Fibroblast of lung (primary cell): ENCODE measurements at regions not wholly inside any gene's neighbourhood (a gene's known extent, or its start where the extent isn't known, plus 50 kb on each side); places are given as distances from the start of the nearest gene placed in this dataset.
A peak's percentile ranks its signal among the peaks of the same experiment; 100 is the strongest.
"Not testable (repeated sequence)": the region's sequence is repeated elsewhere in the genome, so short reads cannot be mapped to it uniquely, and the experiment has no call there.

Source experiments
- DNase-seq, 2 donors: peaks; one replicate each; pipeline versions ENCODE4 v3.0.0 to v3.0.0-alpha.2; 2010; ENCODE audit warnings: low read depth in 2 of 2
- H2AFZ ChIP-seq: 2 replicates; pipeline ENCODE4 v1.5.1; 2012; ENCODE audit warnings: low read length, control low read depth, inconsistent platforms
- H3K27ac ChIP-seq: 2 replicates; pipeline ENCODE4 v1.5.1; 2011; ENCODE audit warnings: low read length, control low read depth; ENCODE audit not compliant: insufficient read depth
- H3K27me3 ChIP-seq: 2 replicates; pipeline ENCODE4 v1.5.1; 2011; ENCODE audit warnings: mild to moderate bottlenecking, low read length; ENCODE audit not compliant: control insufficient read depth, insufficient read depth
- H3K36me3 ChIP-seq: 2 replicates; pipeline ENCODE4 v1.5.1; 2011; ENCODE audit warnings: low read length; ENCODE audit not compliant: control insufficient read depth, insufficient read depth
- H3K4me1 ChIP-seq: 2 replicates; pipeline ENCODE4 v1.5.1; 2011; ENCODE audit warnings: low read length; ENCODE audit not compliant: control insufficient read depth, insufficient read depth; ENCODE audit errors: extremely low read depth
- H3K4me2 ChIP-seq: 2 replicates; pipeline ENCODE4 v1.5.1; 2011; ENCODE audit warnings: low read length, control low read depth; ENCODE audit not compliant: insufficient read depth; ENCODE audit errors: extremely low read depth
- H3K4me3 ChIP-seq, 4 experiments: fragments of 200-600 bp in 1 of 4; sonication (generic) in 1 of 4; replicated peaks in 1 of 4; 2 replicates each; pipeline ENCODE4 v1.5.1; 2011 to 2016; ENCODE audit warnings: low read length in 4 of 4, low read depth in 3 of 4, mild to moderate bottlenecking in 3 of 4, control low read depth in 2 of 4, inconsistent platforms in 1 of 4, mixed read lengths in 1 of 4; ENCODE audit not compliant: insufficient read depth in 1 of 4; ENCODE audit errors: control extremely low read depth in 1 of 4
- H3K79me2 ChIP-seq: 2 replicates; pipeline ENCODE4 v1.5.1; 2012; ENCODE audit warnings: mild to moderate bottlenecking, low read length, inconsistent platforms; ENCODE audit not compliant: control insufficient read depth, insufficient read depth
- H3K9ac ChIP-seq: 2 replicates; pipeline ENCODE4 v1.5.1; 2011; ENCODE audit warnings: mild to moderate bottlenecking, low read length, control low read depth; ENCODE audit not compliant: insufficient read depth
- H3K9me3 ChIP-seq: 2 replicates; pipeline ENCODE4 v1.5.1; 2012; ENCODE audit warnings: low read depth, low read length; ENCODE audit not compliant: control insufficient read depth, insufficient read depth
- H4K20me1 ChIP-seq: 2 replicates; pipeline ENCODE4 v1.5.1; 2011; ENCODE audit warnings: low read length; ENCODE audit not compliant: control insufficient read depth, insufficient read depth; ENCODE audit errors: extremely low read depth
- EZH2 ChIP-seq: IDR thresholded peaks from 2 replicates; pipeline ENCODE4 v1.5.1; 2012; ENCODE audit warnings: low read length, control low read depth, mild to moderate bottlenecking; ENCODE audit errors: missing control alignments
- TF ChIP-seq, protein P1 (sequence below), 2 donors: IDR thresholded peaks in 1 of 2; conservative IDR thresholded peaks in 1 of 2; 1 replicate in 1 of 2; 2 replicates in 1 of 2; pipeline ENCODE4 v1.5.1; 2011 to 2012; ENCODE audit warnings: low read length in 2 of 2, control low read depth in 1 of 2, inconsistent platforms in 1 of 2, low read depth in 1 of 2, mild to moderate bottlenecking in 1 of 2

DNA sequence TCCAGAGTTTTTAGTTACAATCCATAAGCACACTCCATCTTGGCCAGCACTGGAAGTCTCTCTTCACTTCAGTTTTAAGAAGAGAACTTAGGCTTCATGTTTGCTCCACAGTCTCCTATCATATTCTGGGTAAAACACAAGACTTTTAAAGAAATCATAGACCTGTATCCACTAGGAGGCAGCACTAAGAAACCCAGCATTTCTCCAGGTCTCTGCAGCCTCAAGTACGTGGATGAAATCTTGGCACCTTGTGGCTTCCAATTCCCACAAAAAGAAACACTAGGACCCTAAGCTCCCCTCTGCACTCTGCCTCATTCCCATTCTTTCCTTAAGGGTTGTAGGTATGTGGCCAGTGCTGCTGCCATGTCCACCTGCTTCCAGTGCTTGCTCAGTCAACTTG, 367.3 kb upstream of the CASK start:
- H4K20me1 ChIP-seq: no peaks in the 10 kb centered on the region
- no peaks in the 10 kb centered on the region for H3K79me2 ChIP-seq
- DNase-seq: peak in 1 of 2 donors; percentile 0
- no peak overlapping the region for H2AFZ ChIP-seq
- no peak overlapping the region for H3K27ac ChIP-seq
- H3K4me1 ChIP-seq: no peaks in the 10 kb centered on the region
- H3K9ac ChIP-seq: no peak overlapping the region
- H3K27me3 ChIP-seq: no peaks in the 10 kb centered on the region
- no peak overlapping the region for H3K4me2 ChIP-seq
- H3K36me3 ChIP-seq: no peaks in the 10 kb centered on the region
- H3K9me3 ChIP-seq: no peaks in the 10 kb centered on the region
- TF ChIP-seq, protein P1, sequence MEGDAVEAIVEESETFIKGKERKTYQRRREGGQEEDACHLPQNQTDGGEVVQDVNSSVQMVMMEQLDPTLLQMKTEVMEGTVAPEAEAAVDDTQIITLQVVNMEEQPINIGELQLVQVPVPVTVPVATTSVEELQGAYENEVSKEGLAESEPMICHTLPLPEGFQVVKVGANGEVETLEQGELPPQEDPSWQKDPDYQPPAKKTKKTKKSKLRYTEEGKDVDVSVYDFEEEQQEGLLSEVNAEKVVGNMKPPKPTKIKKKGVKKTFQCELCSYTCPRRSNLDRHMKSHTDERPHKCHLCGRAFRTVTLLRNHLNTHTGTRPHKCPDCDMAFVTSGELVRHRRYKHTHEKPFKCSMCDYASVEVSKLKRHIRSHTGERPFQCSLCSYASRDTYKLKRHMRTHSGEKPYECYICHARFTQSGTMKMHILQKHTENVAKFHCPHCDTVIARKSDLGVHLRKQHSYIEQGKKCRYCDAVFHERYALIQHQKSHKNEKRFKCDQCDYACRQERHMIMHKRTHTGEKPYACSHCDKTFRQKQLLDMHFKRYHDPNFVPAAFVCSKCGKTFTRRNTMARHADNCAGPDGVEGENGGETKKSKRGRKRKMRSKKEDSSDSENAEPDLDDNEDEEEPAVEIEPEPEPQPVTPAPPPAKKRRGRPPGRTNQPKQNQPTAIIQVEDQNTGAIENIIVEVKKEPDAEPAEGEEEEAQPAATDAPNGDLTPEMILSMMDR (conservative IDR thresholded peaks at IDR 0.05 in 1 of 2, IDR thresholded peaks at IDR 0.05 in 1 of 2; ENCODE audit: low read depth in 1 of 2, low read length in 2 of 2): peak in 1 of 2 donors; percentile 5
- no peak for TF ChIP-seq EZH2
- no peak overlapping the region for H3K4me3 ChIP-seq

DNA sequence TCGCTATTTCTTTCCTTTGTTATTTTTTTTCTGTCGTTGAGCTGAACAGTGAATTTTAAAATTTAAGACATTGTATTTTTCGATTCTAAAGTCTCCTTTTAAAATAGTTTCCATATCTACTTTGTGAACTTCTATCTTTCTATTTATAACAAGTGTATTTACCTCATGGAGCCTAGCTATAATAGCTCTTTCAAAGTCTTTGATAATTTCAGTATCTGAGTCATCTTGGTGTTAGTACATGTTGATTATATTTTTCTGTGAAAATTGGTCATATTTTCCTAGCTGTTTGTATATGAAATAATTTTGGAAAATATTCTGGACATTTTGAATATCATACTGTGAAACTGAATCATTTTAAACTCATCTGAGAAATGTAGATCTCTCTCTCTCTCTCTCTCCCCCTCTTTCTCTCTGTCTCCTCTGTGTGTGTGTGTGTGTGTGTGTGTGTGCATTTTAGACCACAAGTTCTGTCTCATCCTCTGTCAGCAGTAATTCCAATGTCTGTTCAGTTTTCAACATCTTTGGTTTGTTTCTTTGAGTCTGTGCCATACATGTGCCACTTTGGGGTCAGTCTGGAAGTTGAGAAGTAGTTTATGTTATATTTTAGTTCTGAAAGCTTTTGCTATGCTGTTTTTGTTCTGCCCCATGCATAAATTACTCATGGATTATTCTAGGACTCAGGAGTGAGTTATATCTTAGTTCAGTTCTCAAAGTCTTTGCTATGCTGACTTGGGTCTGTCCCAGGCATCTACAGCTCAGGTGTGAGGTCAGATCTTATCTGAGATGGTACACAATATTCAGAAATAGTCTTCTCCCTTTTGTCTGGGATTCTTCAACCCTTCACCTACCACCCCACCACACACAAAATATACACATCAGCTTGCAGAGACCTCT, 366.4 kb upstream of the CASK start:
- no peaks in the 10 kb centered on the region for H3K27me3 ChIP-seq
- H3K9ac ChIP-seq: no peak overlapping the region
- H3K79me2 ChIP-seq: no peaks in the 10 kb centered on the region
- H3K4me2 ChIP-seq: no peak overlapping the region
- H2AFZ ChIP-seq: no peak overlapping the region
- H3K9me3 ChIP-seq: no peaks in the 10 kb centered on the region
- no peaks in the 10 kb centered on the region for H3K36me3 ChIP-seq
- H3K27ac ChIP-seq: no peak overlapping the region
- H4K20me1 ChIP-seq: no peaks in the 10 kb centered on the region
- H3K4me3 ChIP-seq: no peak overlapping the region
- no peak for DNase-seq
- TF ChIP-seq, protein P1 (conservative IDR thresholded peaks at IDR 0.05 in 1 of 2, IDR thresholded peaks at IDR 0.05 in 1 of 2; ENCODE audit: low read depth in 1 of 2, low read length in 2 of 2): no peak
- TF ChIP-seq EZH2: no peak
- H3K4me1 ChIP-seq: no peaks in the 10 kb centered on the region

DNA sequence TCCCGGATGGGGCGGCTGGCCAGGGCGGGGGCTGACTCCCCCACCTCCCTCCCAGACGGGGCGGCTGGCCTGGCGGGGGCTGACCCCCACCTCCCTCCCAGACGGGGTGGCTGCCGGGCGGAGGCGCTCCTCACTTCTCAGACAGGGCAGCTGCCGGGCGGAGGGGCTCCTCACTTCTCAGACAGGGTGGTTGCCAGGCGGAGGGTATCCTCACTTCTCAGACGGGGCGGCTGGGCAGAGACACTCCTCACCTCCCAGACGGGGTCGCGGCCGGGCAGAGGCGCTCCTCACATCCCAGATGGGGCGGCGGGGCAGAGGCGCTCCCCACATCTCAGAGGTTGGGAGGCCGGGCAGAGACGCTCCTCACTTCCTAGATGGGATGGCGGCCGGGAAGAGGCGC, 362.3 kb upstream of the CASK start:
- H3K27ac ChIP-seq, H3K79me2 ChIP-seq, H3K9ac ChIP-seq, H2AFZ ChIP-seq, H3K36me3 ChIP-seq, H3K9me3 ChIP-seq, H3K4me2 ChIP-seq, H3K4me3 ChIP-seq, DNase-seq, H3K4me1 ChIP-seq, H4K20me1 ChIP-seq, H3K27me3 ChIP-seq: not testable (repeated sequence)
